A549 (cell line): ENCODE measurements at regions not wholly inside any gene's neighbourhood (a gene's known extent, or its start where the extent isn't known, plus 50 kb on each side); places are given as distances from the start of the nearest gene placed in this dataset.

Experiments used
- JUN ChIP-seq, 2 experiments: fragments of >200 bp; sonication (Bioruptor Twin); formaldehyde crosslinking; IDR thresholded peaks; 2 replicates in 1 of 2; 3 replicates in 1 of 2; pipeline ENCODE4 v1.6.1; 2016 to 2017
- NFE2L2 ChIP-seq: fragments of 150-350 bp; conservative IDR thresholded peaks from 2 replicates; pipeline ENCODE4 v1.6.1; 2014; ENCODE audit warnings: low read length
- NR3C1 ChIP-seq: fragments of >200 bp; sonication (Bioruptor Twin); formaldehyde crosslinking; IDR thresholded peaks from 3 replicates; pipeline ENCODE4 v1.6.1; 2017
- REST ChIP-seq: fragments of 200-600 bp; sonication (generic); IDR thresholded peaks from 2 replicates; pipeline ENCODE4 v1.6.1; 2016; ENCODE audit warnings: antibody characterized with exemption, mild to moderate bottlenecking, moderate library complexity
- TF ChIP-seq, protein P1 (sequence below): fragments of >200 bp; sonication (Bioruptor Twin); formaldehyde crosslinking; IDR thresholded peaks from 3 replicates; pipeline ENCODE4 v1.5.1; 2016
- TF ChIP-seq, protein P2 (sequence below): IDR thresholded peaks from 2 replicates; pipeline ENCODE4 v1.6.1; 2012

GRCh38 chr6:101268541-101268940, 125.0 kb upstream of the GRIK2 start:
- TF ChIP-seq NR3C1 (no peak), REST (no peak), JUN (IDR thresholded peaks at IDR 0.05) (no peak), NFE2L2 (no peak)
- TF ChIP-seq, protein P1, sequence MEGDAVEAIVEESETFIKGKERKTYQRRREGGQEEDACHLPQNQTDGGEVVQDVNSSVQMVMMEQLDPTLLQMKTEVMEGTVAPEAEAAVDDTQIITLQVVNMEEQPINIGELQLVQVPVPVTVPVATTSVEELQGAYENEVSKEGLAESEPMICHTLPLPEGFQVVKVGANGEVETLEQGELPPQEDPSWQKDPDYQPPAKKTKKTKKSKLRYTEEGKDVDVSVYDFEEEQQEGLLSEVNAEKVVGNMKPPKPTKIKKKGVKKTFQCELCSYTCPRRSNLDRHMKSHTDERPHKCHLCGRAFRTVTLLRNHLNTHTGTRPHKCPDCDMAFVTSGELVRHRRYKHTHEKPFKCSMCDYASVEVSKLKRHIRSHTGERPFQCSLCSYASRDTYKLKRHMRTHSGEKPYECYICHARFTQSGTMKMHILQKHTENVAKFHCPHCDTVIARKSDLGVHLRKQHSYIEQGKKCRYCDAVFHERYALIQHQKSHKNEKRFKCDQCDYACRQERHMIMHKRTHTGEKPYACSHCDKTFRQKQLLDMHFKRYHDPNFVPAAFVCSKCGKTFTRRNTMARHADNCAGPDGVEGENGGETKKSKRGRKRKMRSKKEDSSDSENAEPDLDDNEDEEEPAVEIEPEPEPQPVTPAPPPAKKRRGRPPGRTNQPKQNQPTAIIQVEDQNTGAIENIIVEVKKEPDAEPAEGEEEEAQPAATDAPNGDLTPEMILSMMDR = no peak
- TF ChIP-seq, protein P2, sequence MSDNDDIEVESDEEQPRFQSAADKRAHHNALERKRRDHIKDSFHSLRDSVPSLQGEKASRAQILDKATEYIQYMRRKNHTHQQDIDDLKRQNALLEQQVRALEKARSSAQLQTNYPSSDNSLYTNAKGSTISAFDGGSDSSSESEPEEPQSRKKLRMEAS = no peak
